Duodenal mucosa (tissue), 2 donors: ENCODE measurements at regions not wholly inside any gene's neighbourhood (a gene's known extent, or its start where the extent isn't known, plus 50 kb on each side); places are given as distances from the start of the nearest gene placed in this dataset.

ENCODE experiments used
- H3K27ac ChIP-seq: one replicate; pipeline ENCODE4 v1.7.0; 2013; ENCODE audit warnings: low read depth, low read length
- H3K27me3 ChIP-seq, 2 donors: one replicate each; pipeline ENCODE4 v1.7.0; 2013; ENCODE audit warnings: low read length in 2 of 2, control low read depth in 1 of 2; ENCODE audit not compliant: insufficient read depth in 2 of 2, control insufficient read depth in 1 of 2
- H3K36me3 ChIP-seq, 2 donors: one replicate each; pipeline ENCODE4 v1.7.0; 2013; ENCODE audit warnings: low read length in 2 of 2, control low read depth in 1 of 2; ENCODE audit not compliant: insufficient read depth in 2 of 2, control insufficient read depth in 1 of 2
- H3K4me1 ChIP-seq, 2 donors: one replicate each; pipeline ENCODE4 v1.7.0; 2013; ENCODE audit warnings: low read length in 2 of 2, control low read depth in 1 of 2; ENCODE audit not compliant: insufficient read depth in 2 of 2, control insufficient read depth in 1 of 2
- H3K4me3 ChIP-seq, 2 donors: one replicate each; pipeline ENCODE4 v1.7.0; 2013; ENCODE audit warnings: low read length in 2 of 2, low read depth in 1 of 2
- H3K9ac ChIP-seq, 2 donors: one replicate each; pipeline ENCODE4 v1.7.0; 2013; ENCODE audit warnings: low read length in 2 of 2, low read depth in 1 of 2
- H3K9me3 ChIP-seq, 2 donors: one replicate each; pipeline ENCODE4 v1.7.0; 2013; ENCODE audit warnings: low read length in 2 of 2, control low read depth in 1 of 2; ENCODE audit not compliant: control insufficient read depth in 1 of 2

GRCh38 chr10:58094985-58095718 is 172.5 kb downstream of the IPMK start:
- no peak overlapping the region for H3K9ac ChIP-seq
- no peak overlapping the region for H3K27ac ChIP-seq
- H3K4me1 ChIP-seq: no peaks in the 10 kb centered on the region
- no peak overlapping the region for H3K4me3 ChIP-seq
- no peaks in the 10 kb centered on the region for H3K36me3 ChIP-seq
- no peaks in the 10 kb centered on the region for H3K9me3 ChIP-seq
- H3K27me3 ChIP-seq: no peaks in the 10 kb centered on the region

GRCh38 chr10:58091886-58092285 is 175.8 kb downstream of the IPMK start:
- no peaks in the 10 kb centered on the region for H3K4me1 ChIP-seq
- no peaks in the 10 kb centered on the region for H3K36me3 ChIP-seq
- no peaks in the 10 kb centered on the region for H3K27me3 ChIP-seq
- H3K9ac ChIP-seq: no peak overlapping the region
- no peaks in the 10 kb centered on the region for H3K9me3 ChIP-seq
- no peak overlapping the region for H3K4me3 ChIP-seq
- H3K27ac ChIP-seq: no peak overlapping the region

GRCh38 chr10:58089739-58090138 is 178.0 kb downstream of the IPMK start:
- no peak overlapping the region for H3K27ac ChIP-seq
- H3K36me3 ChIP-seq: no peaks in the 10 kb centered on the region
- H3K4me3 ChIP-seq: no peak overlapping the region
- no peaks in the 10 kb centered on the region for H3K4me1 ChIP-seq
- no peaks in the 10 kb centered on the region for H3K27me3 ChIP-seq
- H3K9me3 ChIP-seq: no peaks in the 10 kb centered on the region
- H3K9ac ChIP-seq: no peak overlapping the region

GRCh38 chr10:58087896-58088295 is 179.8 kb downstream of the IPMK start:
- Histone ChIP-seq H3K27me3 (no peaks in the 10 kb centered on the region), H3K36me3 (no peaks in the 10 kb centered on the region), H3K4me3 (no peak overlapping the region), H3K9ac (no peak overlapping the region), H3K27ac (no peak overlapping the region), H3K4me1 (no peaks in the 10 kb centered on the region), H3K9me3 (no peaks in the 10 kb centered on the region)

GRCh38 chr10:58086763-58087150 is 180.9 kb downstream of the IPMK start:
- Histone ChIP-seq H3K9me3 (no peaks in the 10 kb centered on the region), H3K36me3 (no peaks in the 10 kb centered on the region), H3K27ac (no peak overlapping the region), H3K27me3 (no peaks in the 10 kb centered on the region), H3K9ac (no peak overlapping the region), H3K4me3 (no peak overlapping the region), H3K4me1 (no peaks in the 10 kb centered on the region)

GRCh38 chr10:58086144-58086762 is 181.4 kb downstream of the IPMK start:
- no peaks in the 10 kb centered on the region for H3K9me3 ChIP-seq
- H3K36me3 ChIP-seq: no peaks in the 10 kb centered on the region
- no peak overlapping the region for H3K4me3 ChIP-seq
- H3K27ac ChIP-seq: no peak overlapping the region
- H3K9ac ChIP-seq: no peak overlapping the region
- no peaks in the 10 kb centered on the region for H3K27me3 ChIP-seq
- no peaks in the 10 kb centered on the region for H3K4me1 ChIP-seq

GRCh38 chr10:58082248-58082647 is 185.4 kb downstream of the IPMK start:
- no peaks in the 10 kb centered on the region for H3K27me3 ChIP-seq
- H3K27ac ChIP-seq: no peak overlapping the region
- H3K4me3 ChIP-seq: no peak overlapping the region

GRCh38 chr10:58081353-58081752 is 186.3 kb downstream of the IPMK start:
- Histone ChIP-seq H3K9me3 (no peaks in the 10 kb centered on the region), H3K36me3 (no peaks in the 10 kb centered on the region), H3K4me3 (no peak overlapping the region), H3K4me1 (no peaks in the 10 kb centered on the region), H3K27ac (no peak overlapping the region), H3K9ac (no peak overlapping the region), H3K27me3 (no peaks in the 10 kb centered on the region)

More at GRCh38 chr10:58082248-58082647, 185.4 kb downstream of the IPMK start:
- Histone ChIP-seq H3K9ac (no peak overlapping the region), H3K4me1 (no peaks in the 10 kb centered on the region), H3K36me3 (no peaks in the 10 kb centered on the region), H3K9me3 (no peaks in the 10 kb centered on the region)

- Histone ChIP-seq H3K27ac (no peak overlapping the region), H3K36me3 (no peaks in the 10 kb centered on the region), H3K9ac (no peak overlapping the region)
Observed at GRCh38 chr10:58079461-58079860, 188.2 kb downstream of the IPMK start.

GRCh38 chr10:58072634-58073033 is 195.1 kb downstream of the IPMK start:
- H3K9me3 ChIP-seq: no peaks in the 10 kb centered on the region
- no peak overlapping the region for H3K27ac ChIP-seq
- no peak overlapping the region for H3K9ac ChIP-seq
- H3K27me3 ChIP-seq: no peaks in the 10 kb centered on the region
- H3K36me3 ChIP-seq: no peaks in the 10 kb centered on the region
- no peak overlapping the region for H3K4me3 ChIP-seq
- no peaks in the 10 kb centered on the region for H3K4me1 ChIP-seq

More at GRCh38 chr10:58079461-58079860, 188.2 kb downstream of the IPMK start:
- H3K9me3 ChIP-seq: no peaks in the 10 kb centered on the region
- H3K4me3 ChIP-seq: no peak overlapping the region
- H3K4me1 ChIP-seq: no peaks in the 10 kb centered on the region
- H3K27me3 ChIP-seq: no peaks in the 10 kb centered on the region
